Ishikawa (cell line): ENCODE measurements at regions not wholly inside any gene's neighbourhood (a gene's known extent, or its start where the extent isn't known, plus 50 kb on each side); places are given as distances from the start of the nearest gene placed in this dataset.

ENCODE experiments used
- CEBPB ChIP-seq: IDR thresholded peaks from 2 replicates; pipeline ENCODE4 v1.6.1; 2012
- CREB1 ChIP-seq: IDR thresholded peaks from 2 replicates; pipeline ENCODE4 v1.6.1; 2012; ENCODE audit warnings: low read depth
- EGR1 ChIP-seq: IDR thresholded peaks from 2 replicates; pipeline ENCODE4 v1.6.1; 2012
- EP300 ChIP-seq: IDR thresholded peaks from 2 replicates; pipeline ENCODE4 v1.6.1; 2012; ENCODE audit warnings: borderline replicate concordance
- FOXM1 ChIP-seq: IDR thresholded peaks from 2 replicates; pipeline ENCODE4 v1.6.1; 2012; ENCODE audit warnings: low read depth, borderline replicate concordance
- MAX ChIP-seq: IDR thresholded peaks from 2 replicates; pipeline ENCODE4 v1.6.1; 2012
- NFIC ChIP-seq: IDR thresholded peaks from 2 replicates; pipeline ENCODE4 v1.6.1; 2012
- RAD21 ChIP-seq: IDR thresholded peaks from 2 replicates; pipeline ENCODE4 v1.6.1; 2012; ENCODE audit warnings: low read depth
- REST ChIP-seq: IDR thresholded peaks from 2 replicates; pipeline ENCODE4 v1.6.1; 2012; ENCODE audit warnings: low read depth, mild to moderate bottlenecking
- TAF1 ChIP-seq: IDR thresholded peaks from 2 replicates; pipeline ENCODE4 v1.6.1; 2012; ENCODE audit warnings: low read depth, mild to moderate bottlenecking
- TCF12 ChIP-seq: IDR thresholded peaks from 2 replicates; pipeline ENCODE4 v1.6.1; 2012; ENCODE audit warnings: low read depth
- TEAD4 ChIP-seq: IDR thresholded peaks from 2 replicates; pipeline ENCODE4 v1.6.1; 2012
- YY1 ChIP-seq: IDR thresholded peaks from 2 replicates; pipeline ENCODE4 v1.6.1; 2012; ENCODE audit warnings: low read depth
- ZBTB7A ChIP-seq: IDR thresholded peaks from 2 replicates; pipeline ENCODE4 v1.6.1; 2012; ENCODE audit warnings: low read depth
- TF ChIP-seq, protein P1 (sequence below): IDR thresholded peaks from 2 replicates; pipeline ENCODE4 v1.6.1; 2012

DNA sequence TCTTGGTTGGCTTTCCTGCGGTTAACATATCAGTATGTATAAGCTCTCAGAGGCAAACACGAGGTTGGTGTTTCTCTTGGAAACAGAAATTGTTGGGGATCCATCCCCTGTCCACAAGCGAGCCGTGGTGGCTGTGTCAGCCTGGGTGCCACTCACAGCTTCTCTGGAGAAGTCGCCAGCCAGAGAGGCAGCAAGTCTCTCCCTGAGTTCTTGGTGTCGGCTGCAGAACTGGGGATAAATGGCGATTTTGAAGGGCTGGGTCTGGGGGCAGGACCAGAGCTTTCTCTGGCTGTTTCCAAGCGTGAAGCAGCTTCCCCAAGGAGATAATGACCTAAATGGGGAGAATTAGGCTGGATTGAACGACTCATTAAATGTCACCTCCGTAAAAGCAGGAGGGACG, 335.3 kb downstream of the GLRX3 start:
- TF ChIP-seq TEAD4 (no peak), NFIC (no peak), RAD21 (no peak), TAF1 (no peak), CREB1 (no peak), ZBTB7A (no peak), CEBPB (no peak), REST (no peak), MAX (no peak), TCF12 (no peak), EP300 (no peak)
- TF ChIP-seq, protein P1, sequence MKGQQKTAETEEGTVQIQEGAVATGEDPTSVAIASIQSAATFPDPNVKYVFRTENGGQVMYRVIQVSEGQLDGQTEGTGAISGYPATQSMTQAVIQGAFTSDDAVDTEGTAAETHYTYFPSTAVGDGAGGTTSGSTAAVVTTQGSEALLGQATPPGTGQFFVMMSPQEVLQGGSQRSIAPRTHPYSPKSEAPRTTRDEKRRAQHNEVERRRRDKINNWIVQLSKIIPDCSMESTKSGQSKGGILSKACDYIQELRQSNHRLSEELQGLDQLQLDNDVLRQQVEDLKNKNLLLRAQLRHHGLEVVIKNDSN: no peak

- TF ChIP-seq REST (no peak), TEAD4 (no peak), MAX (no peak), CEBPB (no peak), ZBTB7A (no peak), CREB1 (no peak), EP300 (no peak)
Observed at GRCh38 chr10:130472236-130472635, 336.0 kb downstream of the GLRX3 start.

GRCh38 chr10:130474591-130474990, 338.4 kb downstream of the GLRX3 start:
- TF ChIP-seq REST: no peak
- TF ChIP-seq TAF1: no peak
- TF ChIP-seq CREB1: no peak
- no peak for TF ChIP-seq EGR1
- TF ChIP-seq MAX: no peak
- no peak for TF ChIP-seq TCF12
- no peak for TF ChIP-seq FOXM1
- no peak for TF ChIP-seq RAD21
- TF ChIP-seq EP300: no peak

DNA sequence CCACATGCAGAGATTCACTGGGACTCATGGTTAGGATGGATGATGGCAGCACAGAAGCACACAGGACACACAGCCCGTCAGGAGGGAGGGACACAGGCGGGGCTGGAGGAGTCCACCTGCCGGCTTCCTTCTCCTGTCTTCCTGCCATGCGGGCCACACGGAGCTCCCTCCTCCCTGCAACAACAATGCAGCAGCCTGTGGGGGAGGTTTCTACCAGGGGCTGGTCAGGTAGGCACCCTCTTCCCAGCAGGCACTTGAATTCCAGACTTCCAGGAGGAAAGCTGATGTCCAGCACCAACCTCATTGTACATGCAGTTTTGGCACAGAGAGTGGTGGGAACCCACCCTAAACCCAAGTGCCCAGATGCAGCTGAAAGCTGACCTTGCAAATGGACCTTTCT, 341.2 kb downstream of the GLRX3 start:
- TF ChIP-seq TEAD4 (no peak), TAF1 (no peak), RAD21 (no peak)

DNA sequence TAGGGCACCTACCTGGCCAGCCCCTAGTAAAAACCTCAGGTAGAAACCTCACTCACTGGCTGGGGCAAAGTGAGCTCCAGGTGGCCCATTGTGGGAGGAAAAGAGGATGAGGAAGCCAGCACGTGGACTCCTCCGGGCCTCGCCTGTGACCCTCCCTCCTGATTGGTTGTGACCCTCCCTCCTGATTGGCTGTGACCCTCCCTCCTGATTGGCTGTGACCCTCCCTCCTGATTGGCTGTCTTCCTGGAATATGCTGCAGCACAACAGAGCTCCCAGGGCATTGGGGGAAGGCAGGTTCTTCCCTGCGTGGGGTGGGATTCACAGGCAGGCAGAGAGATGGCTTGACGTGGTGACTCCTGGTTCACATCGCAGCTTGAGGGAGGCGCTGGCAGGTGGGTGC, 343.0 kb downstream of the GLRX3 start:
- TF ChIP-seq TEAD4 (no peak), CREB1 (no peak), YY1 (no peak), NFIC (no peak), TAF1 (no peak), EGR1 (no peak), ZBTB7A (no peak), TCF12 (no peak)
- TF ChIP-seq, protein P1: no peak
